Skeletal muscle cell (primary cell): ENCODE measurements at regions not wholly inside any gene's neighbourhood (a gene's known extent, or its start where the extent isn't known, plus 50 kb on each side); places are given as distances from the start of the nearest gene placed in this dataset.
"Not testable (repeated sequence)": the region's sequence is repeated elsewhere in the genome, so short reads cannot be mapped to it uniquely, and the experiment has no call there.

ENCODE experiments used
- DNase-seq: peaks from one replicate; pipeline ENCODE4 v3.0.0-alpha.2; 2010; ENCODE audit warnings: low read depth
- H3K4me3 ChIP-seq: 2 replicates; pipeline ENCODE4 v1.5.1; 2011; ENCODE audit warnings: low read depth, mild to moderate bottlenecking, control low read depth, low read length, moderate library complexity

GRCh38 chr4:29861307-29861706 is 858.9 kb upstream of the PCDH7 start:
- H3K4me3 ChIP-seq, result no peak overlapping the region
- DNase-seq, result no peak

- H3K4me3 ChIP-seq, result no peak overlapping the region
- no peak for DNase-seq
These were observed 852.8 kb upstream of the PCDH7 start for GRCh38 chr4:29867412-29867811.

- peak; percentile 62 for DNase-seq
- no peak overlapping the region for H3K4me3 ChIP-seq
These were observed 819.8 kb upstream of the PCDH7 start for GRCh38 chr4:29900336-29900735.

GRCh38 chr4:29908276-29908675 is 811.9 kb upstream of the PCDH7 start:
- no peak overlapping the region for H3K4me3 ChIP-seq
- DNase-seq, result peak; percentile 23

GRCh38 chr4:29927895-29928294 is 792.3 kb upstream of the PCDH7 start:
- H3K4me3 ChIP-seq, result no peak overlapping the region
- no peak for DNase-seq

GRCh38 chr4:29948451-29948850 is 771.7 kb upstream of the PCDH7 start:
- no peak for DNase-seq
- H3K4me3 ChIP-seq, result no peak overlapping the region

- no peak overlapping the region for H3K4me3 ChIP-seq
- DNase-seq, result no peak
These were observed 771.3 kb upstream of the PCDH7 start for GRCh38 chr4:29948858-29949257.

GRCh38 chr4:29966386-29966785 is 753.8 kb upstream of the PCDH7 start:
- DNase-seq, result no peak
- H3K4me3 ChIP-seq, result no peak overlapping the region

- H3K4me3 ChIP-seq, result no peak overlapping the region
- DNase-seq, result no peak
These were observed 749.5 kb upstream of the PCDH7 start for GRCh38 chr4:29970626-29971025.

- H3K4me3 ChIP-seq, result no peak overlapping the region
- DNase-seq, result no peak
These were observed 748.0 kb upstream of the PCDH7 start for GRCh38 chr4:29972121-29972520.

- DNase-seq, result no peak
- no peak overlapping the region for H3K4me3 ChIP-seq
These were observed 736.3 kb upstream of the PCDH7 start for GRCh38 chr4:29983890-29984289.

- no peak overlapping the region for H3K4me3 ChIP-seq
- DNase-seq, result no peak
These were observed 718.5 kb upstream of the PCDH7 start for GRCh38 chr4:30001628-30002027.

GRCh38 chr4:30002341-30002740 is 717.8 kb upstream of the PCDH7 start:
- H3K4me3 ChIP-seq, result no peak overlapping the region
- DNase-seq, result no peak

GRCh38 chr4:30005995-30006394 is 714.2 kb upstream of the PCDH7 start:
- no peak for DNase-seq
- no peak overlapping the region for H3K4me3 ChIP-seq

- H3K4me3 ChIP-seq, result no peak overlapping the region
- DNase-seq, result no peak
These were observed 695.6 kb upstream of the PCDH7 start for GRCh38 chr4:30024526-30024925.

- DNase-seq, result no peak
These were observed 691.3 kb upstream of the PCDH7 start for GRCh38 chr4:30028826-30029225.

GRCh38 chr4:30056016-30056766 is 664.0 kb upstream of the PCDH7 start:
- no peak for DNase-seq
- no peak overlapping the region for H3K4me3 ChIP-seq

More at GRCh38 chr4:30028826-30029225, 691.3 kb upstream of the PCDH7 start:
- H3K4me3 ChIP-seq, result no peak overlapping the region

- H3K4me3 ChIP-seq, result no peak overlapping the region
- no peak for DNase-seq
These were observed 651.9 kb upstream of the PCDH7 start for GRCh38 chr4:30068234-30068633.

- H3K4me3 ChIP-seq, result no peak overlapping the region
- DNase-seq, result no peak
These were observed 647.0 kb upstream of the PCDH7 start for GRCh38 chr4:30073011-30073710.

- DNase-seq, H3K4me3 ChIP-seq: not testable (repeated sequence)
These were observed 627.6 kb upstream of the PCDH7 start for GRCh38 chr4:30092420-30093128.
